Right ventricle myocardium inferior (tissue), 1 donor: ENCODE measurements at regions not wholly inside any gene's neighbourhood (a gene's known extent, or its start where the extent isn't known, plus 50 kb on each side); places are given as distances from the start of the nearest gene placed in this dataset.
A peak's percentile ranks its signal among the peaks of the same experiment; 100 is the strongest.
"Not testable (repeated sequence)": the region's sequence is repeated elsewhere in the genome, so short reads cannot be mapped to it uniquely, and the experiment has no call there.

Experiments used
- ATAC-seq: fragments of 200-7000 bp; cut with Tn5 transposase; one replicate; pipeline ENCODE4 v1.9.1; 2020; ENCODE audit warnings: mild to moderate bottlenecking, moderate library complexity
- DNase-seq: peaks from one replicate; pipeline ENCODE4 v3.0.0; 2021; ENCODE audit errors: missing footprints
- intact Hi-C: fragments of 100-400 bp; cut with DNase I; formaldehyde crosslinking; loops from one replicate; pipeline ENCODE4 v1.11.0; 2022
- donor health status: DM: no; HTN: yes; CAD: no; lungs with severe emphysema.

GRCh38 chr16:29141586-29142324 lies 156.9 kb downstream of the LAT start:
- DNase-seq (peak; percentile 35), ATAC-seq (no peak)
- intact Hi-C loops: no loop called here

DNA sequence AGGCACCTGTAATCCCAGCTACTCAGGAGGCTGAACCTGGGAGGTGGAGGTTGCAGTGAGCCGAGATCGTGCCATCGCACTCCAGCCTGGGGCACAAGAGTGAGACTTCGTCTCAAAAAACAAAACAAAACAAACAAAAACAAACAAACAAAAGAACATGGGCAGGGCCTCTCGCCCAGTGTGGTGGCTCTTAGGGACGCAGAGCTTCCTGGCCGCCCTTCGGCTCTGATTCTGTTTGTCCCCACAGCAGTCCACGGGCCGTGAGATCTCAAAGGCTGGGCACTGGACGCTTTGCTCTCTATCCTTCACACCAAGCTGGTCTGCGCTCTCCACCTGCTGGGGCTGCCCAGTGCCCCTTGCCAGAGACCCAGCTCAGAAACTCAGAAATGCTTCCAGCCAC lies 156.3 kb downstream of the LAT start:
- intact Hi-C loops, ATAC-seq: not testable (repeated sequence)
- peak; percentile 44 for DNase-seq

DNA sequence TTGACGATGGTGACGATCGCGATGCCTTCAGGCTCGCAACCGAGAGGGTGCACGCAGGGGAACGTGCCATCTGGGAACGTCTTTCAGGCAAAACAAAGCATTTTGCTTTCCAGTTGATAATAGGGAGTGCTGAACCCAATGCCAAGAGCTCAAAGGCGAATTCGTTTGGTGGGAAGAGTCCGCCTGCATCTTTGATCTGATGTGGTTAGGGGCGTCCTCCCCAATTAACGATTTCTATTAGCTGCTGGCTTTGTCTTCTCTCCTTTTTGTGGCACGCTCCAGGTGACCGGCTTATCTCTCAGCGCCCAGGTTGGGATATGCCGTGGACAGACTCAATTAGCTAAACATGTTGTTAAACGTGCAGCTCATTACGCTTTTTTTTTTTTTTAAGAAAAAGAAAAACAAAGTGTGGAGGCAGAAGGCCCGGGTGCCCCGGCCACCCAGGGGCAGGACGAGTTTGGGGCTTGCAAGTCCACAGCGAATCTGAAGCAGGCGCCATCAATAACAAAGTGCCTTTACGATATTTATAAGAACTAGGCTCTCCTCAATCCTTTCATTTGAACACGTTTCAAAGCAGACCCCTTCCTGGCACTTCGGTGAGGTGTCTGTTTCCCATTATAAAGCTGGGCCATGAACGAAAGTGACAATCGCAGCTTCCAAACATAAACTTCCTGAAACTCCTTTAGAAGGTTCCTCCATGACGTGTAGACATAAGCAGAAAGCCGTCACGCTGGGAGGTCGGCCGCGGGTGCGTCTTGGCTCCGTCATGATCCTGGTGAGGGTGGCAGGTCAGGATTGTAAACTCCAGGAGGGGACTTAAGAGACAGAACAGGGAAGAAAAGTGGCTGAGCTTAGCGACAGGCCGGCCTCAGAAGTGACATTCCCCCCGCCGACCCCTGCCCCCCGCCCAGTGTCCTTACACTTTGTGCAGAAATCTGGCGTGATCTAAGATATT lies 155.3 kb downstream of the LAT start:
- peak; percentile 39 for DNase-seq
- intact Hi-C loops, ATAC-seq: not testable (repeated sequence)

DNA sequence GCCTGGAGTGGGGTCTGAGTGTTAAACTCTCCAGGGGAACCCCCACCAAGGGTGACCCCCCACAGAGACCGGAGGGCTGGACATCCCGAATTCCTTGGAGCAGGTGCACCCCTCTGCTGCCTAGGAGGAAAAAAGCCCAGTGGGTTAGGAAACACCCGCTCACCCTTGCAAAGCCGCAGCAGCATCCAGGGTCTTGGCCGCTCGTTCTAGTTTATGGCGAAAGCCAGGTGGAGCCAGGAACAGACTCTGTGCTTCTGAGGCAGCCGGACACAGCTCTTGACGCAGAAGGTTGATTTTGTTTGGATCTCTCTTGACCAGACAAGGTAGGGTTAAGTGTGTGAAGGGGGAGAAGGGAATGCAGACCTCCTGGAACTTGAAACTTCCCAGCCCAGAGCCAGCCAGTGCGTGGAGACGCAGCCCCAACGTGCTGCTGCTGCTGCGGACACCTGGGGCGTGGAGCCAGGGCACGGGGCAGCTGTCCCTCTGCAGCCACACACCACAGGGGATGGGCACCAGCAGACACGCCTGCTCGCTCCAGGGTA lies 154.5 kb downstream of the LAT start:
- intact Hi-C loops: no loop called here
- ATAC-seq: peak; percentile 6
- peak; percentile 11 for DNase-seq

- intact Hi-C loops, ATAC-seq: not testable (repeated sequence)
- peak; percentile 7 for DNase-seq
These were observed 153.8 kb downstream of the LAT start for GRCh38 chr16:29138698-29139097.

DNA sequence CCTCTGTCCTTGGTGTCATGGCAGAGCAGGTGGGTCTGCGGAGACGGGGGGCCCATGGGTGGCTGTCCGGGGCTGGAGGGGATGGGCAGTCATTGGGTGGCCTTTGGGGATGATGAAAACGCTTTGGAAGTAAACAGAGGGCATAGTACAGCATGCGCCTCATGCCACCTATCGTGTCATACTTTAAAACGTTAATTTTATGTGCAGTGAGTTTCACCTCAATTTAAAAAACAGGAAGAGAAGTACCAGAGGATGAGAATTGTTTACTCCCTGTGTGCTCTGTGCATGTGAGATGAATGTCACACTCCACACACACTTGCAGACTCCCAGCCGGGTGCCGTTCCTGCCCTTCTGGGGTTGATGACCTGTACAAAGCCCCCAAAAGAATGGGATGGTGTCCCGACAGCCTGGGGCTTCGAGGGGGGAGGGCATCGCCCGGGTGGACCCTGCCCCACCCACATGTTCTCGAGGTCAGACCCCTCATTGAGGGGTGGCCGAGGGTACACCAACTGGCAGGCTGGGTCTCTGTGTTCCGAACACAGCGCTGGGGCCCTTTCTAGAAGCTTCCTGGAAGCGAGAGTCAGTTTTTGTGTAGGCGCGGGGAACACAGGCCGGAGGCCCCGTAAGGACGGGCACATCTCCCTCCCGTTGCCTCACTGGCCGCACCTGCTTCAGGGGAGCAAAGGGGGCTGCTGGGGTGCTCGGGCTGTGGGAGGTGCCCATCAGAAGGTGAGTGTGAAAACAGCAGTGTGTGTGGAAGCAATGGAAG lies 153.2 kb downstream of the LAT start:
- ATAC-seq, intact Hi-C loops: not testable (repeated sequence)
- DNase-seq: peak; percentile 45

GRCh38 chr16:29137461-29137860 lies 152.6 kb downstream of the LAT start:
- ATAC-seq, intact Hi-C loops: not testable (repeated sequence)
- DNase-seq: peak; percentile 17

DNA sequence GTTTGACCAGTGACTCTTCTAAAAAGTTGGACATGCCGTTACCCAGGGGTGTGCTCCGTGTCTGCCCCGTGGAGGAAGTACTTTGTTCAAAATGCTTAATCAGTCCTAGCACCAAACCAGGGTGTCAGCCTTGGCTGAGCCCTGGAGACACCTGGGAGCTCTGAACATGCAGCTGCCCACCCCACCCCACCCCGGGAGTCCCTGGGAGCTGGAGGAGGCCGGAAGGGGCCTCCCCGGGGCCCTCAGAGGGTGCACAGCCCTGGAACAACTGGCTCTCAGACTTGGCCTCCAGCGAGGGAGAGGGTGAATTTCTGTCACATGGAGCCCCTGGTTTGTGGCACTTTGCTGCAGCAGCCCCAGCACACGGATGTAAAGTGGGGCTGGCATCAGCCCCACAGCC lies 152.1 kb downstream of the LAT start:
- DNase-seq, ATAC-seq, intact Hi-C loops: not testable (repeated sequence)

- intact Hi-C loops, ATAC-seq, DNase-seq: not testable (repeated sequence)
These were observed 151.3 kb downstream of the LAT start for GRCh38 chr16:29136046-29136696.

GRCh38 chr16:29135098-29135497 lies 150.2 kb downstream of the LAT start:
- ATAC-seq, DNase-seq, intact Hi-C loops: not testable (repeated sequence)

GRCh38 chr16:29133681-29134430 lies 149.0 kb downstream of the LAT start:
- DNase-seq: peak; percentile 63
- ATAC-seq, intact Hi-C loops: not testable (repeated sequence)

DNA sequence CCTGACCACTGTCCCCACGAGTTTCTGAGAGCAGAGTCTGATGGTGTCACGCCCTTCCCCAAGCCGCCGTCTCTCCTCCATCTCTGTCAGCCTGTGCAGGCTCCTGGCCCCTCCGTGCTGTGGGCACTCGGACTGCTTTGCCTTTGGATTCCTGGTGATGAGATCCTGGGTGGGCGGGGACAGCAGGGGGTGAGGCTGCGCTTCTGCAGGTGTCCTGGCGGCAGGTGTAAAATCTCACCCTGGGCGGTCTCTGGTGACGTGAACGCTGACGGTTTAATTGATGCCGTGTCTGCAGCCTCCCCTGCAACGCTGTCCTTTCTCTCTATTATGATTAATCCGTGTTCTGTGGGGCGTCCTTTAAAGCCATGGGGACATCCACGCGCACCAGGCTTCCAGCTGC lies 148.0 kb downstream of the LAT start:
- intact Hi-C loops, ATAC-seq: not testable (repeated sequence)
- peak; percentile 47 for DNase-seq

DNA sequence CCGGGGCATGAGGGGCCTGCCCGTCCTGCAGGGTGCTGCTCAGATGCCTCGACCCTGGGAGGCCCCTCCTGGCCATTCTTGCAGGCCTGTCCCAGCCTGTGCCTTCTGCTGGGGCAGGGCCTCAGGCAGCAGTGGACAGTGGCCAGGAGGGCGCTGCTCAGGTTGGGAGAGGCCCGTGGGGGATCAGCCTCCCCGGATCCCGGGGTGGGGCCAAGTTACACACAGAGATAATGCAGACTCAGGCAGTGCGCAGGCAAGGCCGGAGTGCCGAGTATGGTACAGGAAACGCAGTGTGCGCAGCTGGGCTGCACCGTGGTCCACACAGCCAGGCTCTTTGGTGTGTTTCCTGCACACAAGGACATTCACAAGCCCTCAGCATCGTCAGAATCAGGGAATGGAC lies 147.6 kb downstream of the LAT start:
- ATAC-seq, DNase-seq, intact Hi-C loops: not testable (repeated sequence)

GRCh38 chr16:29130901-29131851 lies 146.3 kb downstream of the LAT start:
- DNase-seq (peak; percentile 55), ATAC-seq (peak; percentile 55)
- intact Hi-C loops: not testable (repeated sequence)

DNA sequence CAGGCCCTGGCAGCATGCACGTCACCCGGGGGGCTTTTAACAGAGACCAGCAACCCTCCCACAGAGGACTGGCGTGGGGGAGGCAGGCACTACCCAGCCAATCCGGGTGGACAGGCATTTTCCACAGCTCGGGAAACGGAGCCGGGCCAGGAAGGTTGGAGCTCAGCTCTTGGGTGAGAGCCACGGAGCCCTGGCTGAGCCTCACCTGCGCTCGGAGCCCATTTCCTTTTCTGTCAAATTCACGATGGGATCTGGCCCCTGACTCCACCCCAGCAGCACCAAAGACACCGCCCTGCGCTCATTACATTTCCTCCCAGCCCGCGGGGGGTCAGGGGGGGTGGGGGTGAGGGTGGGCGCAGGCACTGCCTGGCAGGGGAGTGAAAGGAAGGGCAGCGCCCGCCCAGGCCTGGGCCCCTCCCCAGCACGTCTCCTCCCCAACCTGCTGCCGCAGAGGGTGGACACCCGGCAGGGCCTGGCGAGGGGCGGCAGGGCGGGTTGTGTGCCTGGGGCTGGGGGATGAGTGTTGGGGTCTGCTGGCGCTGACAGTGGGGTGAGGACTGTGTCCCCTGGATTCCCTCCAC lies 145.4 kb downstream of the LAT start:
- ATAC-seq (peak; percentile 3), DNase-seq (peak; percentile 32)
- intact Hi-C loops: not testable (repeated sequence)

GRCh38 chr16:29129458-29130038 lies 144.7 kb downstream of the LAT start:
- DNase-seq (peak; percentile 85), ATAC-seq (peak; percentile 79)
- intact Hi-C loops: not testable (repeated sequence)
